ENCODE measurements at regions not wholly inside any gene's neighbourhood (a gene's known extent, or its start where the extent isn't known, plus 50 kb on each side); places are given as distances from the start of the nearest gene placed in this dataset.

DNA sequence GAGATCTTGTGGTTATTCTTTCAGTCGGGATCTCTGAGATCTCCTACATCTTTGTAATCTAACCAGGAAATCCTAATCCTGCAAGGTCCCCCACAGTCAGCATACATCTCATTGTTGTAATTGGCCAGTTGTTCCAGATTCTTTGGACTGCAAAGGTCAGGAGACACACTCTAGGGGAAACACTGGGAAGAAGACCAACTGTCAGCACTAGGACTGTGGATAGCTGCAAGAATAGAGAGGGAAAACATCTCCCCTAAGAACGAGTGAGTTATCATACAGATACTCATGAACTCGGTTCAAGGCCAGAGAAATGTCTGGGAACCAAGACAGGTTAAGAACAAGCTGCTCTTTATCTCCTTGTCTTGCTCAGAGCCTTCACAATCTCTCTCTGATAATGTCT lies 217.9 kb upstream of the TMPO start:
- no peaks in the 10 kb centered on the region for H3K36me3 Mint-ChIP-seq (ENCODE audit: insufficient read depth in 1 of 3, low read depth in 3 of 3)
- H3K9me3 ChIP-seq (ENCODE audit: control insufficient read depth, low read depth, low read length): no peaks in the 10 kb centered on the region
- no peaks in the 10 kb centered on the region for H3K23me2 ChIP-seq (ENCODE audit: insufficient read length, low read depth, low read length, poor library complexity, severe bottlenecking)
- H3K9me3 Mint-ChIP-seq: no peaks in the 10 kb centered on the region; a peak in 1 of 5 replicates
- H3K27me3 ChIP-seq (ENCODE audit: insufficient read depth, low read length): no peaks in the 10 kb centered on the region
- H3T11ph ChIP-seq (ENCODE audit: low read length): no peak overlapping the region
- no peak overlapping the region for H2BK120ac ChIP-seq (ENCODE audit: low read depth, low read length, poor library complexity, severe bottlenecking)
- H3K4me1 Mint-ChIP-seq: peaks cover 7 to 13% of the 10 kb centered on the region in 2 experiments
- H3K79me2 ChIP-seq (ENCODE audit: insufficient read depth, low read length): no peaks in the 10 kb centered on the region
- H2AK5ac ChIP-seq (ENCODE audit: insufficient read length, low read length): no peak overlapping the region
- no peak overlapping the region for H3K18ac ChIP-seq (ENCODE audit: insufficient read length, low read depth, low read length)
- H2AFZ ChIP-seq (ENCODE audit: low read length): no peak overlapping the region
- H4K20me1 ChIP-seq (ENCODE audit: control insufficient read depth, insufficient read depth, insufficient read length): no peaks in the 10 kb centered on the region
- DNase-seq: no peak
- H3K27me3 Mint-ChIP-seq (ENCODE audit: low read depth): no peaks in the 10 kb centered on the region
- no peak overlapping the region for H4K5ac ChIP-seq (ENCODE audit: insufficient read length, low read depth, low read length)
- no peak overlapping the region for H2BK5ac ChIP-seq (ENCODE audit: insufficient read length, low read length)
- H3K9ac ChIP-seq (ENCODE audit: extremely low read depth, insufficient read length, low read length): no peak overlapping the region
- no CpG with 5 or more reads among the region's 3 CpGs for WGBS (ENCODE audit: extremely low coverage, insufficient read length, low lambda C conversion rate)
- H4K8ac ChIP-seq (replicated peaks; ENCODE audit: insufficient read length, low read depth, low read length): no peak overlapping the region
- H4K91ac ChIP-seq (ENCODE audit: insufficient read length, low read depth, low read length): no peak overlapping the region
- no peak overlapping the region for H3K4ac ChIP-seq (ENCODE audit: low read depth, low read length)
- no peak overlapping the region for H3K4me2 ChIP-seq (ENCODE audit: insufficient read depth, insufficient read length, low read length)
- no peak overlapping the region for H2BK20ac ChIP-seq (ENCODE audit: low read depth, low read length, poor library complexity, severe bottlenecking)
- TF ChIP-seq, protein P1, sequence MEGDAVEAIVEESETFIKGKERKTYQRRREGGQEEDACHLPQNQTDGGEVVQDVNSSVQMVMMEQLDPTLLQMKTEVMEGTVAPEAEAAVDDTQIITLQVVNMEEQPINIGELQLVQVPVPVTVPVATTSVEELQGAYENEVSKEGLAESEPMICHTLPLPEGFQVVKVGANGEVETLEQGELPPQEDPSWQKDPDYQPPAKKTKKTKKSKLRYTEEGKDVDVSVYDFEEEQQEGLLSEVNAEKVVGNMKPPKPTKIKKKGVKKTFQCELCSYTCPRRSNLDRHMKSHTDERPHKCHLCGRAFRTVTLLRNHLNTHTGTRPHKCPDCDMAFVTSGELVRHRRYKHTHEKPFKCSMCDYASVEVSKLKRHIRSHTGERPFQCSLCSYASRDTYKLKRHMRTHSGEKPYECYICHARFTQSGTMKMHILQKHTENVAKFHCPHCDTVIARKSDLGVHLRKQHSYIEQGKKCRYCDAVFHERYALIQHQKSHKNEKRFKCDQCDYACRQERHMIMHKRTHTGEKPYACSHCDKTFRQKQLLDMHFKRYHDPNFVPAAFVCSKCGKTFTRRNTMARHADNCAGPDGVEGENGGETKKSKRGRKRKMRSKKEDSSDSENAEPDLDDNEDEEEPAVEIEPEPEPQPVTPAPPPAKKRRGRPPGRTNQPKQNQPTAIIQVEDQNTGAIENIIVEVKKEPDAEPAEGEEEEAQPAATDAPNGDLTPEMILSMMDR (conservative IDR thresholded peaks at IDR 0.05): no peak
- H3K56ac ChIP-seq (ENCODE audit: insufficient read length, low read depth, low read length): no peak overlapping the region
- no peak overlapping the region for H3K23ac ChIP-seq (ENCODE audit: insufficient read length, low read depth, low read length)
- no peak overlapping the region for H3K4me3 Mint-ChIP-seq
- H3K27ac ChIP-seq (ENCODE audit: insufficient read length, low read depth, low read length): no peak overlapping the region
- no peaks in the 10 kb centered on the region for H3K79me1 ChIP-seq (ENCODE audit: insufficient read depth, low read depth, low read length, poor library complexity, severe bottlenecking)
- no peaks in the 10 kb centered on the region; the same call in 1 of the 2 replicates for H3K4me1 ChIP-seq (ENCODE audit: insufficient read depth, low read length)
- H2BK12ac ChIP-seq (ENCODE audit: insufficient read length, low read depth, low read length): no peak overlapping the region
- no peak overlapping the region for H3K14ac ChIP-seq (ENCODE audit: insufficient read depth, low read length)
- H3K27ac Mint-ChIP-seq: no peak overlapping the region
- H2BK15ac ChIP-seq (ENCODE audit: low read depth, low read length): no peak overlapping the region

Measured in H9 (cell line).